ENCODE measurements at regions not wholly inside any gene's neighbourhood (a gene's known extent, or its start where the extent isn't known, plus 50 kb on each side); places are given as distances from the start of the nearest gene placed in this dataset.

DNA sequence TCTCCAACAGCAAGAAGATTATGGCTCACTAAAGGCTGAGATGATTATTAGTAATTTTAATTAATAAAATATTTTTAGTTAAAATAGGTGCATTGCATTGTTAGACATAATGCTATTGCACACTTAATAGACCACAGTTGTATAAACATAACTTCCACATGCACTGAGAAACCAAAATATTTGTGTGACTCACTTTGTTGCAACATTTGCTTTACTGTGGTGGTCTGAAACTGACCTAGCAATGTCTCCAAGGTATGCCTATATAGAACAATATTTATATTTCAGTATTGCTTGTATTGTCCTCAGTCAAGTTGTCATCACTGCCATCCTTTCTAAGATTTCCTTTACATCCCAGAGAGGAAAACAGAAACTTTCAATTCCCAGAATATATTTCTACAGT is 1215.2 kb downstream of the SI start:
- TF ChIP-seq YY1 (IDR thresholded peaks at IDR 0.05; ENCODE audit: low read depth) (no peak), EP300 (IDR thresholded peaks at IDR 0.05; ENCODE audit: borderline replicate concordance in 1 of 2, low read depth in 1 of 2, low read length in 1 of 2) (no peak), JUND (IDR thresholded peaks at IDR 0.05) (no peak), POLR2AphosphoS5 (IDR thresholded peaks at IDR 0.05; ENCODE audit: low read depth, low read length) (no peak)
- TF ChIP-seq, protein P1, sequence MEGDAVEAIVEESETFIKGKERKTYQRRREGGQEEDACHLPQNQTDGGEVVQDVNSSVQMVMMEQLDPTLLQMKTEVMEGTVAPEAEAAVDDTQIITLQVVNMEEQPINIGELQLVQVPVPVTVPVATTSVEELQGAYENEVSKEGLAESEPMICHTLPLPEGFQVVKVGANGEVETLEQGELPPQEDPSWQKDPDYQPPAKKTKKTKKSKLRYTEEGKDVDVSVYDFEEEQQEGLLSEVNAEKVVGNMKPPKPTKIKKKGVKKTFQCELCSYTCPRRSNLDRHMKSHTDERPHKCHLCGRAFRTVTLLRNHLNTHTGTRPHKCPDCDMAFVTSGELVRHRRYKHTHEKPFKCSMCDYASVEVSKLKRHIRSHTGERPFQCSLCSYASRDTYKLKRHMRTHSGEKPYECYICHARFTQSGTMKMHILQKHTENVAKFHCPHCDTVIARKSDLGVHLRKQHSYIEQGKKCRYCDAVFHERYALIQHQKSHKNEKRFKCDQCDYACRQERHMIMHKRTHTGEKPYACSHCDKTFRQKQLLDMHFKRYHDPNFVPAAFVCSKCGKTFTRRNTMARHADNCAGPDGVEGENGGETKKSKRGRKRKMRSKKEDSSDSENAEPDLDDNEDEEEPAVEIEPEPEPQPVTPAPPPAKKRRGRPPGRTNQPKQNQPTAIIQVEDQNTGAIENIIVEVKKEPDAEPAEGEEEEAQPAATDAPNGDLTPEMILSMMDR (IDR thresholded peaks at IDR 0.05), result no peak
- TF ChIP-seq, protein P2, sequence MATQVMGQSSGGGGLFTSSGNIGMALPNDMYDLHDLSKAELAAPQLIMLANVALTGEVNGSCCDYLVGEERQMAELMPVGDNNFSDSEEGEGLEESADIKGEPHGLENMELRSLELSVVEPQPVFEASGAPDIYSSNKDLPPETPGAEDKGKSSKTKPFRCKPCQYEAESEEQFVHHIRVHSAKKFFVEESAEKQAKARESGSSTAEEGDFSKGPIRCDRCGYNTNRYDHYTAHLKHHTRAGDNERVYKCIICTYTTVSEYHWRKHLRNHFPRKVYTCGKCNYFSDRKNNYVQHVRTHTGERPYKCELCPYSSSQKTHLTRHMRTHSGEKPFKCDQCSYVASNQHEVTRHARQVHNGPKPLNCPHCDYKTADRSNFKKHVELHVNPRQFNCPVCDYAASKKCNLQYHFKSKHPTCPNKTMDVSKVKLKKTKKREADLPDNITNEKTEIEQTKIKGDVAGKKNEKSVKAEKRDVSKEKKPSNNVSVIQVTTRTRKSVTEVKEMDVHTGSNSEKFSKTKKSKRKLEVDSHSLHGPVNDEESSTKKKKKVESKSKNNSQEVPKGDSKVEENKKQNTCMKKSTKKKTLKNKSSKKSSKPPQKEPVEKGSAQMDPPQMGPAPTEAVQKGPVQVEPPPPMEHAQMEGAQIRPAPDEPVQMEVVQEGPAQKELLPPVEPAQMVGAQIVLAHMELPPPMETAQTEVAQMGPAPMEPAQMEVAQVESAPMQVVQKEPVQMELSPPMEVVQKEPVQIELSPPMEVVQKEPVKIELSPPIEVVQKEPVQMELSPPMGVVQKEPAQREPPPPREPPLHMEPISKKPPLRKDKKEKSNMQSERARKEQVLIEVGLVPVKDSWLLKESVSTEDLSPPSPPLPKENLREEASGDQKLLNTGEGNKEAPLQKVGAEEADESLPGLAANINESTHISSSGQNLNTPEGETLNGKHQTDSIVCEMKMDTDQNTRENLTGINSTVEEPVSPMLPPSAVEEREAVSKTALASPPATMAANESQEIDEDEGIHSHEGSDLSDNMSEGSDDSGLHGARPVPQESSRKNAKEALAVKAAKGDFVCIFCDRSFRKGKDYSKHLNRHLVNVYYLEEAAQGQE (IDR thresholded peaks at IDR 0.05; ENCODE audit: low read depth, low read length), result no peak

All from SK-N-SH (cell line).